Stimulated activated naive B cell treated with anti-CD40 and anti-IgM and Interleukin-4, amounts not matched to agents 10 μg/mL and 1 μg/mL and 100 μg/mL, for 72 hours (primary cell): ENCODE measurements at regions not wholly inside any gene's neighbourhood (a gene's known extent, or its start where the extent isn't known, plus 50 kb on each side); places are given as distances from the start of the nearest gene placed in this dataset.

Experiments
- ATAC-seq, 2 donors: fragments of 150-1000 bp; cut with Tn5 transposase; replicated peaks; 2 replicates each; pipeline ENCODE4 v1.10.0; 2021; ENCODE audit warnings: moderate library complexity in 1 of 2
- DNase-seq: peaks from one replicate; pipeline ENCODE4 v3.0.0; 2021
- H3K27ac Mint-ChIP-seq: one replicate; pipeline ENCODE4 v1.8.0; 2022; ENCODE audit warnings: mild to moderate bottlenecking, mixed read lengths
- H3K27me3 Mint-ChIP-seq, 2 donors: one replicate each; pipeline ENCODE4 v1.8.0; 2022; ENCODE audit warnings: mixed read lengths in 2 of 2
- H3K36me3 Mint-ChIP-seq, 2 donors: one replicate each; pipeline ENCODE4 v1.8.0; 2022; ENCODE audit warnings: mixed read lengths in 2 of 2, mild to moderate bottlenecking in 1 of 2
- H3K4me1 Mint-ChIP-seq, 2 donors: one replicate each; pipeline ENCODE4 v1.8.0; 2022; ENCODE audit warnings: mixed read lengths in 2 of 2, mild to moderate bottlenecking in 1 of 2
- H3K4me3 Mint-ChIP-seq, 2 donors: one replicate each; pipeline ENCODE4 v1.8.0; 2022; ENCODE audit warnings: mild to moderate bottlenecking in 2 of 2, mixed read lengths in 2 of 2, moderate library complexity in 1 of 2
- H3K9me3 Mint-ChIP-seq, 2 donors: one replicate each; pipeline ENCODE4 v1.8.0; 2022; ENCODE audit warnings: mixed read lengths in 2 of 2, mild to moderate bottlenecking in 1 of 2

DNA sequence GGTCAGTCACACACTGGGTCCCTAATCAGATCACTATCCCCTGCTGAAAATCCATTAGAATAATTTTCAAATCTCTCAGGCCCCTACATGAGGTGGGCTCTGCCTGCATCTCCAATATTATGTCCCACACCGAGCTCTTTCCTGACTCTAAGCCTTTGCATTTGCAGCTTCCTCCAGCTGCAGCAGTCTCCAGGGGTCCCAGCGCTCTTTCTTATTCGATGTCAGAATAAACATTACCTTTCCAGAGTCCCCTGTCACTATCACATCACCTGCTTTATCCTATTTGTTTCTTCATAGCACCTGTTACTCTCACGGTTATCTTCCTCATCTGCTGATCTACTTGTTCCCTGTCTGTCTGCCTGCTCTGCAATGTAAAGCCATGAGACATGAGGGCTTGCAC lies 57.3 kb upstream of the MON1B start:
- Mint-ChIP-seq H3K36me3 (no peaks in the 10 kb centered on the region), H3K4me1 (no peaks in the 10 kb centered on the region), H3K27me3 (peaks cover 5 to 11% of the 10 kb centered on the region in 2 donors), H3K9me3 (peaks cover 0 to 2% of the 10 kb centered on the region in 2 donors), H3K4me3 (no peak overlapping the region), H3K27ac (no peak overlapping the region)
- DNase-seq (no peak), ATAC-seq (no peak)

DNA sequence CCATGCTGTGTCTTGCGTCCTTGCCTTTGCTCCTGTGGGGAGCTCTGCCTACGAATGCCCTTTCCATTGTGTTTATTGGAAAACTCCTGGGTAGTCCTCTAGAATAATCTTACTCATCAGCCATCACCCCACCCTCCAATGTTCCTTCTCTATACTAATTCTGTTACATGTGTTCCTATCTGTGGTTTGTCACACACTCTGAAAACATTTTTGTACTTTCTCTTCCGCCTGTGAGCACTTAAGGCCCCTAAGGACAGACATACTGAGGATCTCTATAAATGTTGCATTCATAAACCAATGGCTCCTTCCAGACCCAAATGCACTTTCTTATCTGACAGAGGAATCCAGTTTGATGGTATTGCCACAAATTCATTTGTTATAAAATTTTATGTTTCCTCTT lies 53.9 kb upstream of the MON1B start:
- peaks cover 11 to 13% of the 10 kb centered on the region in 2 donors for H3K27me3 Mint-ChIP-seq
- peaks cover 0 to 2% of the 10 kb centered on the region in 2 donors for H3K9me3 Mint-ChIP-seq
- ATAC-seq (no peak), DNase-seq (no peak)
- H3K27ac Mint-ChIP-seq, result no peak overlapping the region
- H3K36me3 Mint-ChIP-seq, result no peaks in the 10 kb centered on the region
- no peaks in the 10 kb centered on the region for H3K4me1 Mint-ChIP-seq
- no peak overlapping the region for H3K4me3 Mint-ChIP-seq
